ENCODE measurements at regions not wholly inside any gene's neighbourhood (a gene's known extent, or its start where the extent isn't known, plus 50 kb on each side); places are given as distances from the start of the nearest gene placed in this dataset.

DNA sequence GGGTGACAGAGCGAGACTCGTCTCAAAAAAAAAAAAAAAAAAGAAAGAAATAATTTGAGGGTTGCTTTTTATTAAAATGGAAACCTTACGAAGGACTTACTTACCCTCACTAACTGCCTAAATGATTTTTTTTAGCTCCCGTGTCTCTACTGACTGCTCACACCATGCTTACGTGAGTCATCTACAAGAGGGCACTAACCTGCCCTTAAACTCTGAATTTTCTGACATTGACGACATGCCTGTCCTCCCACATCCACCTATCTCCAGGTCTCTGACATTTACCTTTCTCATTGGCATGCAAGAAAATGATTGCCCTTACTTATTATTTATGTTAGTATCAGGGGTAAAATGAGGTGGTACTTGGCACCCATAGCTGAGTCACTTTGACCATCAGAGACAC, 1286.3 kb upstream of the AUTS2 start:
- TF ChIP-seq CTCF (IDR thresholded peaks at IDR 0.05; ENCODE audit: low read length) (no peak), EZH2phosphoT487 (IDR thresholded peaks at IDR 0.05; ENCODE audit: low read length) (no peak), EZH2 (optimal IDR thresholded peaks at IDR 0.05; ENCODE audit: low read depth, low read length) (no peak)
